ENCODE measurements at regions not wholly inside any gene's neighbourhood (a gene's known extent, or its start where the extent isn't known, plus 50 kb on each side); places are given as distances from the start of the nearest gene placed in this dataset.
"Not testable (repeated sequence)": the region's sequence is repeated elsewhere in the genome, so short reads cannot be mapped to it uniquely, and the experiment has no call there.

DNA sequence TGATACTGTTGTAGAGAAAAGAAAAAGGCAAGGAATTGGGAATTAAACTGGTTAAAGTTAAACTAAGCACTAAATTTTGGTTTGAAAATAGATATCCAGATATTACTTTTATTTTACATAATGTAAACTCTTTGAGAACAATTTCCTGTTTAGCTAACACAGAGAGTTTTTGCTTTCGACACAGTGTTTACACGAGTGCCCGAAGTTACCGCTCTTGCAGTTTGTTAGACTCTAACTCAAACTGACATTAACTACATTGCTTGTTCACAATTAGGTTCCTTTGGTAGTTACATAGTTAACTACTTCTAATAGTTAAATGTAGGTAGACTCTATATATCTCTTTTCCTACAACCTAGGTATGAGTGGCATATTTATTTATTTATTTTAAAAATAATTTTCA lies 117.1 kb upstream of the CHD1 start:
- TF ChIP-seq, protein P1, sequence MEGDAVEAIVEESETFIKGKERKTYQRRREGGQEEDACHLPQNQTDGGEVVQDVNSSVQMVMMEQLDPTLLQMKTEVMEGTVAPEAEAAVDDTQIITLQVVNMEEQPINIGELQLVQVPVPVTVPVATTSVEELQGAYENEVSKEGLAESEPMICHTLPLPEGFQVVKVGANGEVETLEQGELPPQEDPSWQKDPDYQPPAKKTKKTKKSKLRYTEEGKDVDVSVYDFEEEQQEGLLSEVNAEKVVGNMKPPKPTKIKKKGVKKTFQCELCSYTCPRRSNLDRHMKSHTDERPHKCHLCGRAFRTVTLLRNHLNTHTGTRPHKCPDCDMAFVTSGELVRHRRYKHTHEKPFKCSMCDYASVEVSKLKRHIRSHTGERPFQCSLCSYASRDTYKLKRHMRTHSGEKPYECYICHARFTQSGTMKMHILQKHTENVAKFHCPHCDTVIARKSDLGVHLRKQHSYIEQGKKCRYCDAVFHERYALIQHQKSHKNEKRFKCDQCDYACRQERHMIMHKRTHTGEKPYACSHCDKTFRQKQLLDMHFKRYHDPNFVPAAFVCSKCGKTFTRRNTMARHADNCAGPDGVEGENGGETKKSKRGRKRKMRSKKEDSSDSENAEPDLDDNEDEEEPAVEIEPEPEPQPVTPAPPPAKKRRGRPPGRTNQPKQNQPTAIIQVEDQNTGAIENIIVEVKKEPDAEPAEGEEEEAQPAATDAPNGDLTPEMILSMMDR (conservative IDR thresholded peaks at IDR 0.05; ENCODE audit: low read depth, low read length) = no peak
- DNase-seq (ENCODE audit: low read depth) = no peak
- H3K4me3 ChIP-seq (ENCODE audit: low read depth, low read length) = no peak overlapping the region

GRCh38 chr5:99043257-99043656 lies 114.5 kb upstream of the CHD1 start:
- H3K4me3 ChIP-seq (ENCODE audit: low read depth, low read length); DNase-seq (ENCODE audit: low read depth): not testable (repeated sequence)

- DNase-seq (ENCODE audit: low read depth) = no peak
- TF ChIP-seq, protein P1 (conservative IDR thresholded peaks at IDR 0.05; ENCODE audit: low read depth, low read length) = no peak
- H3K4me3 ChIP-seq (ENCODE audit: low read depth, low read length) = no peak overlapping the region
These were observed 108.9 kb upstream of the CHD1 start for GRCh38 chr5:99037668-99038067.

DNA sequence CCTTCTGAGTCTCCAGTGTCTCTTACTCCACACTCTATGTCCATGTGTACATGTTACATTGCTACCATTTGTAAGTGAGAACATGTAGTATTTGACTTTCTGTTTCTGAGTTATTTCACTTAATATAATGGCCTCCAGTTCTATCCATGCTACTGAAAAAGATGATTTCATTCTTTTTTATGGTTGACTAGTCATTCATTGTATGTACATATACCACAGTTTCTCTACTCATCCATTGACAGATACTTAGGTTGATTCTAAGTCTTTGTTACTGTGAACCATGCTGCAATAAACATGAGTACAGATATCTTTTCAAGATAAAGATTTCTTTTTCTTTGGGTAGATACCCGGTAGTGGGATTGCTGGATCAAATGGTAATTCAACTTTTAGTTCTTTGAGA lies 107.1 kb upstream of the CHD1 start:
- TF ChIP-seq, protein P1 (conservative IDR thresholded peaks at IDR 0.05; ENCODE audit: low read depth, low read length) = no peak
- H3K4me3 ChIP-seq (ENCODE audit: low read depth, low read length) = no peak overlapping the region
- DNase-seq (ENCODE audit: low read depth) = no peak

DNA sequence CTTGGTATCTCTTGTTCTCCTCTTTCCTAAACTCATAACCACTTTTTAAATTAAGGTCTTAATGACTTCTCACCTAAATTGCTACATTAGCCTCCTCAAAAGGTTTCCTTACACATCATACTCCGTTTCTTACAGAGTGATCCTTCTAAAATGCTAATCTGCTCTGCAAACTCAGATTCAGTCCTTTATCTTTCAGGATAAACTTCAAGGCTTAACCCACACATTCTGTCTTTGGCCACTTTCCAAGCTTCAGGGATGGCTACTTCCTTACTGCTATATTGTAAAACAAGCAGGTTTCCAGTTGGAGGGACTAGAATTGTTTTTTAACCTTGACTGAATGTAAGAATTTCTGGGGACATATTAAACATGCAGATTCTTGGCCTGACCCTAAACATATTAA lies 105.5 kb upstream of the CHD1 start:
- H3K4me3 ChIP-seq (ENCODE audit: low read depth, low read length) = no peak overlapping the region
- DNase-seq (ENCODE audit: low read depth) = no peak
- TF ChIP-seq, protein P1 (conservative IDR thresholded peaks at IDR 0.05; ENCODE audit: low read depth, low read length) = no peak

DNA sequence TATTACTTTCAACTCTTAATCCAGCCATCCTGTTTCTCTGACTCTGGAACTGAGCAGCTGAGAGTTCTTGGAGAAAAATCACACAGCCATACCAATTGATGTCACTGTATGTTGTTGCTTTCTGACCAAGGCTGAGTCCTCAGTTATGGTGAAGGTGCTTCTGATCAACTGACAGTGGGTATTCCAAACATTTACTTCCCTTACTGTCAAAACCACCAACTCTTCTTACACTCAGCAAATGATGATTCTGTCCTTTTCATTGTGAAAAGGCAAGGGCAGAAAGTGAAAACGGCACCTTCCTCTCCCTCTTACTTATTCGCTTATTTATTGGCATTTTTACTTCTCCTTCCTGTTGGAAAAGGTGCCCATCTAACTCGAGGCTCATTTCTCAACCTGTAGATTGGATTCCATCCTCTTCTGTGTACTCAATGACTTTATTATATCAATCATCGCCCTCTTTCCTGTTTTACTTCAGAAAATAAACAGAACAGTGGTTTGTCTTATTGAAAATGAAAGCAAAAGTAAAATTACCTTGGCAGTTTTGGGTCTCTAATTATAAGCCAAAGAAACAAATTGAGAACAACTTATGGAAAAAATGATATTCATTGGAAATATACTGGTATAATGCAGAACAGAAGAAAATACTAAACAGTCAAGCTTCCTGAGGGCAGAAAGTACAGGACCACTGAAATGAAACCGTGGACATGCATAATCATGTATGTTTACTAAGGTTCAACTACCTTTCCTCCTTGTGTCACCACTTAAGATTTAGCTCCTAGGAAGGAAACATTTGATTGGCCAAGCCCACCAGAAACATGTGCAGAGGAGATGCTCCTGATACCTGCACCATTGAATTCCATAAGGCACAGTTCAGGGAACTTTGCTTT lies 104.5 kb upstream of the CHD1 start:
- no peak for DNase-seq (ENCODE audit: low read depth)
- H3K4me3 ChIP-seq (ENCODE audit: low read depth, low read length) = peak overlapping the region; percentile 49
- TF ChIP-seq, protein P1 (conservative IDR thresholded peaks at IDR 0.05; ENCODE audit: low read depth, low read length) = no peak

DNA sequence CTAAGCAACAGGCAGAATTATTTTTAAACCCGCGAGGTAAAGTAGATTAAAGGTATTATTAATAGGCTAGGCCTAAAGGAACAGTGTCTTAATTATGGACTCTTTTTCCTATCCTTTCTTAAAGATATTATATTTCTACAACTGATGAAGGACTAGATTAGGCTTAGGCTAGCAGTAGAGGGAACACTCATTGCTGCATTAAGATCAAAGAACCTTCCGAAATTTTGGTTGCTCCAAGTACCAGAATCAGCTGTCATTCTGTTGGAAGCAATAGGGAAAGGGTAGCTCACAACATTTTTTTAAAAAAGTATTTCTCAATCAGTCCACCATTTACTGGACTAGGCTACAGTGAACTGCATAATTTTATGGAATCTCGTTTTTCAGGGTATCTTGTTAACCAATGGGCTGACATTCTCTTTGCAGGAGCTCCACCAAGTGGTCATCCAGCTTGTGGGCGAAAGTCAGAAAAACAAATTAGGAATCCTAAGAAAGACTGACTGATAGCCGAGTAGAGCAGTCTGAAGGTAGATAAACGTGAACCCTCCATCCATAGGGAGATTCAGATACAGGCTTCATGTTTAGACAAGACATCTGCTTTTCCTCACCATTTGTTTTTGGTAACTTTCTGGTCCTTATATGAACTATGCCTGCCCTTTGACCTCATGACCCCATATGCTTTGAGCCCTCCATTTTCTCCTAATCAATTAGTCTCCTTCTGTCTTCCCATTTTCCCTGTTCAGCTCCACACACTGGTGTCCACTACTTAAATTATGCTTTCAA lies 103.6 kb upstream of the CHD1 start:
- H3K4me3 ChIP-seq (ENCODE audit: low read depth, low read length) = peak overlapping the region; percentile 49
- TF ChIP-seq, protein P1 (conservative IDR thresholded peaks at IDR 0.05; ENCODE audit: low read depth, low read length) = peak; percentile 91

More for the DNA sequence above, 103.6 kb upstream of the CHD1 start:
- DNase-seq (ENCODE audit: low read depth) = no peak
